Endothelial cell of umbilical vein (primary cell): ENCODE measurements at regions not wholly inside any gene's neighbourhood (a gene's known extent, or its start where the extent isn't known, plus 50 kb on each side); places are given as distances from the start of the nearest gene placed in this dataset.

Experiments used
- BruUV-seq: library from RNA; stranded (reverse); fragments of 400-500 nt; replicated peaks from 2 replicates; lab custom pipeline; 2021; lab: Mats Ljungman, UMichigan
- CTCF ChIA-PET: fragments of 300-600, 350-600 bp; sonication (Branson Sonifier 250); formaldehyde crosslinking; loops from one replicate; lab custom pipeline; 2021; ENCODE audit warnings: antibody characterized with exemption, inconsistent platforms; lab: Charles Lee
- POLR2A ChIA-PET: fragments of 300-600, 350-600 bp; sonication (Branson Sonifier 250); formaldehyde crosslinking; loops from one replicate; lab custom pipeline; 2021; ENCODE audit warnings: antibody characterized with exemption, inconsistent platforms; lab: Charles Lee
- DNase-seq: peaks from one replicate; pipeline ENCODE4 v3.0.0-alpha.2; 2011; ENCODE audit warnings: low read depth, low spot score
- FAIRE-seq: peaks from 2 replicates; lab custom pipeline; 2011; peaks lifted over from hg19 to GRCh38; lab: Jason Lieb, UNC
- H2AFZ ChIP-seq: 2 replicates; pipeline ENCODE4 v1.6.0; 2012; ENCODE audit warnings: low read depth, low read length, control low read depth, inconsistent platforms
- H3K27ac ChIP-seq: 2 replicates; pipeline ENCODE4 v1.5.1; 2011; ENCODE audit warnings: low read depth, mild to moderate bottlenecking, control low read depth, low read length, moderate library complexity; ENCODE audit not compliant: insufficient read depth
- H3K27me3 ChIP-seq, 2 experiments: 2 replicates each; pipeline versions ENCODE4 v1.6.0 to v1.6.1; 2011; ENCODE audit warnings: low read length in 2 of 2, mixed read lengths in 1 of 2; ENCODE audit not compliant: control insufficient read depth in 2 of 2, insufficient read depth in 2 of 2
- H3K36me3 ChIP-seq, 2 experiments: 2 replicates in 1 of 2; 3 replicates in 1 of 2; pipeline ENCODE4 v1.5.1; 2011; ENCODE audit warnings: low read length in 2 of 2, mild to moderate bottlenecking in 1 of 2, moderate library complexity in 1 of 2; ENCODE audit not compliant: control insufficient read depth in 2 of 2, insufficient read depth in 2 of 2; ENCODE audit errors: extremely low read depth in 1 of 2
- H3K4me1 ChIP-seq: 3 replicates; pipeline ENCODE4 v1.5.1; 2011; ENCODE audit warnings: mild to moderate bottlenecking, low read length; ENCODE audit not compliant: control insufficient read depth, insufficient read depth; ENCODE audit errors: extremely low read depth
- H3K4me2 ChIP-seq: 2 replicates; pipeline ENCODE4 v1.6.1; 2011; ENCODE audit warnings: low read length, control low read depth, mixed read lengths; ENCODE audit not compliant: insufficient read depth
- H3K4me3 ChIP-seq, 3 experiments: fragments of 200-600 bp in 1 of 3; sonication (generic), shearing (Covaris generic) in 1 of 3; replicated peaks in 1 of 3; 2 replicates each; pipeline ENCODE4 v1.5.1; 2011 to 2016; ENCODE audit warnings: control low read depth in 3 of 3, low read length in 3 of 3, mild to moderate bottlenecking in 2 of 3, inconsistent platforms in 1 of 3, low read depth in 1 of 3, moderate library complexity in 1 of 3; ENCODE audit not compliant: insufficient read depth in 1 of 3
- H3K79me2 ChIP-seq: 2 replicates; pipeline ENCODE4 v1.6.0; 2012; ENCODE audit warnings: low read length, inconsistent platforms; ENCODE audit not compliant: control insufficient read depth, insufficient read depth
- H3K9ac ChIP-seq: replicated peaks from 2 replicates; pipeline ENCODE3; 2011; ENCODE audit warnings: low read length, control low read depth; ENCODE audit not compliant: insufficient read depth; ENCODE audit errors: extremely low read depth
- H3K9me1 ChIP-seq: replicated peaks from 3 replicates; pipeline ENCODE4 v1.6.0; 2011; ENCODE audit warnings: mild to moderate bottlenecking, low read length; ENCODE audit not compliant: control insufficient read depth, insufficient read depth; ENCODE audit errors: extremely low read depth
- H3K9me3 ChIP-seq: replicated peaks from 2 replicates; pipeline ENCODE4 v1.5.1; 2012; ENCODE audit warnings: low read length, inconsistent platforms; ENCODE audit not compliant: control insufficient read depth, insufficient read depth
- H4K20me1 ChIP-seq: replicated peaks from 2 replicates; pipeline ENCODE3; 2011; ENCODE audit warnings: mild to moderate bottlenecking, low read length; ENCODE audit not compliant: control insufficient read depth, insufficient read depth; ENCODE audit errors: extremely low read depth
- CTCF ChIP-seq, 2 donors: IDR thresholded peaks; 1 replicate in 1 of 2; 2 replicates in 1 of 2; pipeline ENCODE4 v1.5.1; 2011; ENCODE audit warnings: low read length in 2 of 2, mild to moderate bottlenecking in 2 of 2, moderate library complexity in 2 of 2, control low read depth in 1 of 2, inconsistent platforms in 1 of 2, low read depth in 1 of 2; ENCODE audit not compliant: insufficient read depth in 1 of 2; ENCODE audit errors: extremely low read depth in 1 of 2
- EZH2 ChIP-seq: IDR thresholded peaks from 2 replicates; pipeline ENCODE4 v1.6.1; 2012; ENCODE audit warnings: borderline replicate concordance, low read depth, mild to moderate bottlenecking, moderate library complexity, low read length, inconsistent platforms; ENCODE audit not compliant: severe bottlenecking
- FOS ChIP-seq: IDR thresholded peaks from 2 replicates; pipeline ENCODE4 v1.6.1; 2011; ENCODE audit warnings: mild to moderate bottlenecking, low read length, moderate library complexity, borderline replicate concordance; ENCODE audit not compliant: insufficient read depth
- GATA2 ChIP-seq: IDR thresholded peaks from 2 replicates; pipeline ENCODE4 v1.7.0; 2011; ENCODE audit warnings: low read depth, mild to moderate bottlenecking, moderate library complexity, mixed read lengths, low read length; ENCODE audit not compliant: insufficient read length, insufficient read depth
- JUN ChIP-seq: IDR thresholded peaks from 2 replicates; pipeline ENCODE4 v1.6.1; 2011; ENCODE audit warnings: borderline replicate concordance, low read depth; ENCODE audit not compliant: insufficient read length, insufficient read depth
- MAX ChIP-seq: IDR thresholded peaks from 2 replicates; pipeline ENCODE4 v1.6.1; 2011; ENCODE audit not compliant: insufficient read depth, insufficient read length
- MYC ChIP-seq: IDR thresholded peaks from one replicate; pipeline ENCODE4 v1.6.1; 2011; ENCODE audit warnings: mild to moderate bottlenecking, low read depth, low read length
- POLR2A ChIP-seq: IDR thresholded peaks from 2 replicates; pipeline ENCODE4 v1.6.1; 2012; ENCODE audit warnings: low read depth, mild to moderate bottlenecking, control low read depth, low read length
- POLR2AphosphoS5 ChIP-seq: IDR thresholded peaks from 2 replicates; pipeline ENCODE4 v1.6.1; 2012; ENCODE audit warnings: low read depth, mild to moderate bottlenecking, control low read depth, low read length, moderate library complexity; ENCODE audit not compliant: insufficient read depth
- dilution Hi-C: fragments of 300-500 bp; cut with MboI; formaldehyde crosslinking; loops from one replicate; pipeline ENCODE4 v1.15.0; 2019; ENCODE audit warnings: low sequenced_read_pairs; ENCODE audit not compliant: extremely low pct_ligation_motif_present
- intact Hi-C: fragments of 100-400 bp; cut with micrococcal nuclease; formaldehyde crosslinking; loops from one replicate; pipeline ENCODE4 v1.10.0; 2022

- no peak overlapping the region for H3K4me2 ChIP-seq
- H3K27ac ChIP-seq: no peak overlapping the region
- H3K9me3 ChIP-seq: no peaks in the 10 kb centered on the region
- no peaks in the 10 kb centered on the region for H3K79me2 ChIP-seq
- H3K36me3 ChIP-seq: no peaks in the 10 kb centered on the region
- CTCF ChIA-PET: no interaction called here
- dilution Hi-C loops (no loop called here), intact Hi-C loops (no loop called here)
- peak; percentile 55 for FAIRE-seq
- DNase-seq: no peak
- H3K9ac ChIP-seq: no peak overlapping the region
- no peaks in the 10 kb centered on the region for H3K27me3 ChIP-seq
- no peaks in the 10 kb centered on the region for H3K9me1 ChIP-seq
- no peaks in the 10 kb centered on the region for H3K4me1 ChIP-seq
- H4K20me1 ChIP-seq: no peaks in the 10 kb centered on the region
- no TSS peak for BruUV-seq
- POLR2A ChIA-PET: no interaction called here
- TF ChIP-seq CTCF (IDR thresholded peaks at IDR 0.05; ENCODE audit: extremely low read depth in 1 of 2, insufficient read depth in 1 of 2, low read depth in 1 of 2, low read length in 2 of 2) (no peak), JUN (no peak), FOS (no peak), GATA2 (no peak), MAX (no peak), EZH2 (no peak), POLR2AphosphoS5 (no peak), MYC (no peak), POLR2A (no peak)
- H2AFZ ChIP-seq: no peak overlapping the region
- no peak overlapping the region for H3K4me3 ChIP-seq
Observed at GRCh38 chrX:127762663-127763062, 289.5 kb downstream of the ACTRT1 start.
